ENCODE measurements at regions not wholly inside any gene's neighbourhood (a gene's known extent, or its start where the extent isn't known, plus 50 kb on each side); places are given as distances from the start of the nearest gene placed in this dataset.
A peak's percentile ranks its signal among the peaks of the same experiment; 100 is the strongest.

DNA sequence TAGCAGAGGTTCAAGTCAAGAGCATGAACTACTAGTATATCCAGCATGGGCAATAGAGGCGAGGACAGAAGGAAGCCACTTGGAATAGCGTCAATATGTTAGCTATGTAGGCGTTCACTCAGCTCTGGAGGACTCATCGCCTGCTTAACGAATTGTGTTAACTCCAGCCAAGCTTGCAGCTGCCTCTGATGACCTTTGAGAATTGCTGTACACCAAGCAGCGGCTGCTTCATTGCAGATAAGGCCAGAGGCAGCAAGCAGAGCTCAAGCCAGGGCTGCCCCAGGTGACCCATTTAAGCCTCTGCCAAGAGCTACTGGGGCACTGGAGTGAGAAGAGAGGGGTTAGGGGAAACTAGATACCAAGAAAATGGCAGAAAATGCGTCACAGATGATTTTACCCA is 160.2 kb upstream of the IGFBP7 start:
- H4K20me1 ChIP-seq (replicated peaks; ENCODE audit: insufficient read depth): no peaks in the 10 kb centered on the region
- Mint-ChIP-seq H3K27me3 (ENCODE audit: insufficient read depth, low read depth, poor library complexity) (peaks cover 7% of the 10 kb centered on the region), H3K36me3 (ENCODE audit: low read depth) (no peaks in the 10 kb centered on the region), H3K9me3 (no peaks in the 10 kb centered on the region), H3K4me1 (peaks cover 17% of the 10 kb centered on the region), H3K4me3 (no peak overlapping the region), H3K27ac (no peak overlapping the region)
- H3K4me2 ChIP-seq: no peak overlapping the region
- H3F3A ChIP-seq (replicated peaks; ENCODE audit: low read depth): no peaks in the 10 kb centered on the region
- H3K27ac ChIP-seq (ENCODE audit: low read depth): no peak overlapping the region
- no peaks in the 10 kb centered on the region; the same call in 1 of the 2 replicates for H3K36me3 ChIP-seq (ENCODE audit: insufficient read depth)
- peak overlapping the region; percentile 58; the same call in 1 of the 2 replicates for H2AFZ ChIP-seq
- no peaks in the 10 kb centered on the region for H3K9me2 ChIP-seq (ENCODE audit: insufficient read depth)
- DNase-seq (ENCODE audit: low spot score) (no peak), ATAC-seq (no peak)
- no peaks in the 10 kb centered on the region for H3K79me2 ChIP-seq (replicated peaks; ENCODE audit: insufficient read depth)
- H3K4me1 ChIP-seq (ENCODE audit: insufficient read depth): 0 out of 2 replicates have a peak, but pooled peaks cover 9% of the 10 kb centered on the region
- no peak for TF ChIP-seq CREB1 (CRISPR knock-in tag; IDR thresholded peaks at IDR 0.05; ENCODE audit: low read depth)
- no peak for TF ChIP-seq NANOG (IDR thresholded peaks at IDR 0.05; ENCODE audit: borderline replicate concordance)
- TF ChIP-seq POLR2AphosphoS5 (IDR thresholded peaks at IDR 0.05; ENCODE audit: low read depth): no peak
- TF ChIP-seq STAT1 (IDR thresholded peaks at IDR 0.05; ENCODE audit: unreplicated experiment): no peak
- no peak for TF ChIP-seq JUNB (IDR thresholded peaks at IDR 0.05; ENCODE audit: unreplicated experiment)
- TF ChIP-seq ZNF331 (CRISPR knock-in tag; IDR thresholded peaks at IDR 0.05; ENCODE audit: low read depth): no peak
- no peaks in the 10 kb centered on the region for H3K27me3 ChIP-seq (ENCODE audit: insufficient read depth)
- no peak overlapping the region for H3K4me3 ChIP-seq

DNA sequence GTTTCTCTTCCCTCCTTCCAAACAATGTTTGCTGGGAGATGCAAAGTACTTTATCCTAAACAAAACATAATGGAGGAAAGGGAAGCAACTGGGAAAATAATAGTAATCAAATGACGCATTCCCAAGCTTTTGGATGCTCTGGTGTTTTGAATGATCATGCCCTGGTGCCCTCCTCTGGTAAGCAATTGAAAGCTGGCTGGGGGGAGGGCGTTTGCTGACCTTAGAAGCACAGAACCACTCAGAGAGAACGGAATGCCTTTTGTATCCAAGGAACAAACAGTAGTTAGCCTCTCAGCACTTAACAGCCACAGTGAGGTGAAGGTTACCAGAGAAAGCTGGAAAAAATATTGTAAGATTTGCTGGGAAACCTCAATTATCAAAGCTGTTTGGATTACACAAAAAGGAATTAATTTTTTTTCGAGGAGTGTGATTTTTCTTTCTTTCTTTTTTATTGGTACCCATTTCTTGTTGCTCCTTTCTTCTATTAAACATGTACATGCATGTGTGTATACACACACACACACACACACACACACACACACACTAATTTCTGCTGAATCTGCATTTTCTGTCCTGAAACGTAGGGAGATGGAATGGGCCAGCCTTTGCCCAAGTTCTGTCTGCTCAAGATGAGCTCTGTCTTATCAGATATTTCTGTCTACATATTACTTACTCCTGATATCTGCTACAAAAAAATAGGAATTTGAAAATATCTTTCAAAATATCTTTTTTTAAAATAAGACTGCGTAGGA is 155.8 kb upstream of the IGFBP7 start:
- no peak overlapping the region for H3K4me3 ChIP-seq
- H3K27ac Mint-ChIP-seq: no peak overlapping the region
- peaks cover 3% of the 10 kb centered on the region; the same call in 2 of the 3 replicates for H3K9me3 Mint-ChIP-seq
- no peaks in the 10 kb centered on the region for H3F3A ChIP-seq (replicated peaks; ENCODE audit: low read depth)
- no peaks in the 10 kb centered on the region for H3K79me2 ChIP-seq (replicated peaks; ENCODE audit: insufficient read depth)
- no peak overlapping the region for H3K4me3 Mint-ChIP-seq
- 0 out of 2 replicates have a peak, but pooled peaks cover 9% of the 10 kb centered on the region for H3K4me1 ChIP-seq (ENCODE audit: insufficient read depth)
- no peaks in the 10 kb centered on the region for H3K27me3 ChIP-seq (ENCODE audit: insufficient read depth)
- peaks cover 6% of the 10 kb centered on the region; the same call in 2 of the 3 replicates for H3K36me3 Mint-ChIP-seq (ENCODE audit: low read depth)
- no peak overlapping the region for H2AFZ ChIP-seq
- no peaks in the 10 kb centered on the region for H4K20me1 ChIP-seq (replicated peaks; ENCODE audit: insufficient read depth)
- TF ChIP-seq, protein P1, sequence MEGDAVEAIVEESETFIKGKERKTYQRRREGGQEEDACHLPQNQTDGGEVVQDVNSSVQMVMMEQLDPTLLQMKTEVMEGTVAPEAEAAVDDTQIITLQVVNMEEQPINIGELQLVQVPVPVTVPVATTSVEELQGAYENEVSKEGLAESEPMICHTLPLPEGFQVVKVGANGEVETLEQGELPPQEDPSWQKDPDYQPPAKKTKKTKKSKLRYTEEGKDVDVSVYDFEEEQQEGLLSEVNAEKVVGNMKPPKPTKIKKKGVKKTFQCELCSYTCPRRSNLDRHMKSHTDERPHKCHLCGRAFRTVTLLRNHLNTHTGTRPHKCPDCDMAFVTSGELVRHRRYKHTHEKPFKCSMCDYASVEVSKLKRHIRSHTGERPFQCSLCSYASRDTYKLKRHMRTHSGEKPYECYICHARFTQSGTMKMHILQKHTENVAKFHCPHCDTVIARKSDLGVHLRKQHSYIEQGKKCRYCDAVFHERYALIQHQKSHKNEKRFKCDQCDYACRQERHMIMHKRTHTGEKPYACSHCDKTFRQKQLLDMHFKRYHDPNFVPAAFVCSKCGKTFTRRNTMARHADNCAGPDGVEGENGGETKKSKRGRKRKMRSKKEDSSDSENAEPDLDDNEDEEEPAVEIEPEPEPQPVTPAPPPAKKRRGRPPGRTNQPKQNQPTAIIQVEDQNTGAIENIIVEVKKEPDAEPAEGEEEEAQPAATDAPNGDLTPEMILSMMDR (conservative IDR thresholded peaks at IDR 0.05; ENCODE audit: low read depth in 2 of 2): peak in 1 of 2 experiments; percentile 45; a peak in 2 of 4 replicates
- TF ChIP-seq REST (IDR thresholded peaks at IDR 0.05; ENCODE audit: unreplicated experiment): no peak
- TF ChIP-seq POLR2AphosphoS5 (IDR thresholded peaks at IDR 0.05; ENCODE audit: low read depth): no peak
- peak; percentile 97 for ATAC-seq
- H3K36me3 ChIP-seq (ENCODE audit: insufficient read depth): no peaks in the 10 kb centered on the region
- 0 out of 2 replicates have a peak overlapping the region, but pooled peaks have one; percentile 7 for H3K4me2 ChIP-seq
- no peak overlapping the region for H3K27ac ChIP-seq (ENCODE audit: low read depth)
- peak; percentile 79 for DNase-seq (ENCODE audit: low spot score)
- H3K9me2 ChIP-seq (ENCODE audit: insufficient read depth): no peaks in the 10 kb centered on the region
- H3K27me3 Mint-ChIP-seq (ENCODE audit: insufficient read depth, low read depth, poor library complexity): peaks cover 14% of the 10 kb centered on the region
- H3K4me1 Mint-ChIP-seq: peaks cover 20% of the 10 kb centered on the region

All from GM23338 (cell line).